Left ventricle myocardium inferior (tissue), 1 donor: ENCODE measurements at regions not wholly inside any gene's neighbourhood (a gene's known extent, or its start where the extent isn't known, plus 50 kb on each side); places are given as distances from the start of the nearest gene placed in this dataset.
"Not testable (repeated sequence)": the region's sequence is repeated elsewhere in the genome, so short reads cannot be mapped to it uniquely, and the experiment has no call there.

Source experiments
- DNase-seq: peaks from one replicate; pipeline ENCODE4 v3.0.0-alpha.2; 2020
- H3K27ac ChIP-seq: fragments of 200-600 bp; replicated peaks from 2 replicates; pipeline ENCODE4 v1.8.0; 2021
- H3K27me3 ChIP-seq: fragments of 200-600 bp; 2 replicates; pipeline ENCODE4 v1.8.0; 2021; ENCODE audit warnings: low read depth
- H3K36me3 ChIP-seq: fragments of 200-600 bp; 2 replicates; pipeline ENCODE4 v1.8.0; 2021
- H3K4me1 ChIP-seq: fragments of 200-600 bp; 2 replicates; pipeline ENCODE4 v1.8.0; 2021
- H3K4me3 ChIP-seq: fragments of 200-600 bp; 2 replicates; pipeline ENCODE4 v1.8.0; 2021; ENCODE audit warnings: mild to moderate bottlenecking, moderate library complexity
- H3K9me3 ChIP-seq: fragments of 200-600 bp; replicated peaks from 2 replicates; pipeline ENCODE4 v1.8.0; 2021
- intact Hi-C: fragments of 100-400 bp; cut with micrococcal nuclease; formaldehyde crosslinking; loops from one replicate; pipeline ENCODE4 v1.11.0; 2022
- TF ChIP-seq, protein P1 (sequence below): fragments of 200-600 bp; IDR thresholded peaks from 2 replicates; pipeline ENCODE4 v1.8.0; 2021; ENCODE audit warnings: antibody characterized with exemption, mild to moderate bottlenecking, borderline replicate concordance
- donor health status: DM: no; HTN: yes; CAD: no; lungs with severe emphysema.

DNA sequence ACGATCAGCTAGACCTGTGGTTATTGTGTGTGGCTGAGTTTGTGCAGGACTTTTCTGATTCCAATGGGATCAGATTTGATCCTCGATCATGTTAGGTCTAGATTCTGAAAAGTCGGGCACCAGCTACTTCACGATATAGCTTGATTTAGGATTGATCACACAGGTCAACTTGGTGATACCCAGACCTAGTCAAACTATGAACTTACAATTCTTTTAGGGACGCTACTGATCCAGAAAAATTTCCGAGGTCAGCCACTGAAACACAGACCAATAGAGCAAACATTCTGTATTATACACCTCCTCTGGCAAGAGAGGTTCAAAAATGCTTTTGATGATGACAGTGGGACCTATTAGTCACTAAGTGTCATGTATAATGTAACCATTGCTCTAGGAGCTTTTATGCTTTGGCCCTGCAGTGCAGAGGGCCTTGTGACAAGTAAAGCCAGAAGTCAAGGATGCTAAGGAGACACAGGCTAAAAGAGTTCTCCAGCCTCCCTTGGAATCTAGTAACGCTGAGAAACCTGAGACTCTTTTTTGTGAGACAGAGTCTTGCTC is 115.6 kb upstream of the MB21D2 start:
- H3K4me3 ChIP-seq, result no peak overlapping the region
- peaks cover 10% of the 10 kb centered on the region for H3K27me3 ChIP-seq
- no peaks in the 10 kb centered on the region for H3K4me1 ChIP-seq
- no peaks in the 10 kb centered on the region for H3K9me3 ChIP-seq
- TF ChIP-seq, protein P1, sequence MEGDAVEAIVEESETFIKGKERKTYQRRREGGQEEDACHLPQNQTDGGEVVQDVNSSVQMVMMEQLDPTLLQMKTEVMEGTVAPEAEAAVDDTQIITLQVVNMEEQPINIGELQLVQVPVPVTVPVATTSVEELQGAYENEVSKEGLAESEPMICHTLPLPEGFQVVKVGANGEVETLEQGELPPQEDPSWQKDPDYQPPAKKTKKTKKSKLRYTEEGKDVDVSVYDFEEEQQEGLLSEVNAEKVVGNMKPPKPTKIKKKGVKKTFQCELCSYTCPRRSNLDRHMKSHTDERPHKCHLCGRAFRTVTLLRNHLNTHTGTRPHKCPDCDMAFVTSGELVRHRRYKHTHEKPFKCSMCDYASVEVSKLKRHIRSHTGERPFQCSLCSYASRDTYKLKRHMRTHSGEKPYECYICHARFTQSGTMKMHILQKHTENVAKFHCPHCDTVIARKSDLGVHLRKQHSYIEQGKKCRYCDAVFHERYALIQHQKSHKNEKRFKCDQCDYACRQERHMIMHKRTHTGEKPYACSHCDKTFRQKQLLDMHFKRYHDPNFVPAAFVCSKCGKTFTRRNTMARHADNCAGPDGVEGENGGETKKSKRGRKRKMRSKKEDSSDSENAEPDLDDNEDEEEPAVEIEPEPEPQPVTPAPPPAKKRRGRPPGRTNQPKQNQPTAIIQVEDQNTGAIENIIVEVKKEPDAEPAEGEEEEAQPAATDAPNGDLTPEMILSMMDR, result no peak
- no peak overlapping the region for H3K27ac ChIP-seq
- no peak for DNase-seq
- H3K36me3 ChIP-seq, result no peaks in the 10 kb centered on the region
- intact Hi-C loops, result no loop called here

DNA sequence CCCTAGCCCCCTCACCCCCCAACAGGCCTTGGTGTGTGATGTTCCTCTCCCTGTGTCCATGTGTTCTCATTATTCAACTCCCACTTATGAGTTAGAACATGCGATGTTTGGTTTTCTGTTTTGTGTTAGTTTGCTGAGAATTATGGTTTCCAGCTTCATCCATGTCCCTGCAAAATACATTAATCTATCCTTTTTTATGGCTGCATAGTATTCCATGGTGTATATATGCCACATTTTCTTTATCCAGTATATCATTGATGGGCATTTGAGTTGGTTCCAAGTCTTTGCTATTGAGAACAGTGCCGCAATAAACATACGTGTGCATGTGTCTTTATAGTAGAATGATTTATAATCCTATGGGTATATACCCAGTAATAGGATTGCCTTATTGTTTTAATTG is 120.2 kb upstream of the MB21D2 start:
- H3K36me3 ChIP-seq, H3K4me3 ChIP-seq, DNase-seq, H3K27ac ChIP-seq, intact Hi-C loops, H3K9me3 ChIP-seq, H3K4me1 ChIP-seq: not testable (repeated sequence)
- H3K27me3 ChIP-seq, result peaks cover 10% of the 10 kb centered on the region

DNA sequence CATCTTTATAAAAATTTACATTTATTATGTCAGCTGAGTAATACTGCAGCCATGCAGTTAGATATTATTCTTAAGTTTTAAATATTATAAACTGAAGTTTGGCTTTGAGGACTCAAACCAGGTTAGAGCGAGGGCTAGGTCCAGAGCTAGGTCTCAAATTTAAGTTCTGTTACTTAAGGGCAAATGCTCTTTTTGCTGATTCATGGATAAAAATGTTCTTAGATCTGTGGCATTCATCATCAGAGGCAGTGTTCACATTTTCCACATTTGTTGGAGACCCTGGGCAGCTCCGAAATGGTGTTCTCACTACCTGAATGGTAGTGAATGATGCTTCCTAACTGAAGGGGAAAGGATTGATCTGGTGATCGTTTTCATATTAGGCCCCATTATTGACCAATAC is 121.4 kb upstream of the MB21D2 start:
- Histone ChIP-seq H3K27ac (no peak overlapping the region), H3K4me3 (no peak overlapping the region), H3K4me1 (no peaks in the 10 kb centered on the region), H3K36me3 (no peaks in the 10 kb centered on the region), H3K9me3 (no peaks in the 10 kb centered on the region), H3K27me3 (peaks cover 4% of the 10 kb centered on the region)
- intact Hi-C loops, result no loop called here
- TF ChIP-seq, protein P1, result no peak
- no peak for DNase-seq

DNA sequence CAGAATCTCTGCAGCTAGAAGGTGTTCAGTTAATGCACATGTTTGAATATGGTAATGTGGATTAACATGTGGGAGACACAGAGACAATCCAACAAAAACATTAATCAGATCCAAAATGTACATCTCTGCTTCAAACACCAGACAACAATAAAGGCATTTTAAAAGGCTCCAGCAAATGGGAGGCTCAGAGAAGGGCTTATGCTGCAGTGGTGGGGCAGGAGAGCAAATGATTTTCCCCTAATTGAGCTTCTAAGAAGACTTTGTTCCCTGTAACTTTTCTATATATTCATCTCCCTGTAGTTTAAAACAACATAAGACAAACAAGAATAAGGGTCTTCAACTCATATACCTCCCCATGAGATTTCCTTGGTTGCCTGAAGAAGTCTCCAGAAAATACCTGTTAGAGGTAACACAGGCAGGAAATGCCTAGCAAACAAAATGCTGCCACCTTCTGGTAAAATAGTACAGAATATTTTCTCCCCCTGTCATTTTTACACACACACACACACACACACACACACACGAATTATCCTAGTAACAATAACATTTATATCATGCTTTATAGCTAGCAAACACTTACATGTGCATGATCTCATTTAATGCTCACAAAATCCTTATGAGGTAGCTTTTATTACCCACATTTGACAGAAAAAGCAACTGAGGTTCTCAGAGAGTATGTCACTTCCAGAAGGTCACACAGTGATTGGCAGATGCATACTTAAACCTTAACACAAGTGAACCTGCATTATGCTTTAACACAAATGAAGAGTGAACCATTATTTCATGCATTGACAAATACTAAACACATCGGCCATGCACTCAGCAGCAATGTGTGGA is 123.4 kb upstream of the MB21D2 start:
- Histone ChIP-seq H3K4me3 (no peak overlapping the region), H3K36me3 (no peaks in the 10 kb centered on the region), H3K4me1 (no peaks in the 10 kb centered on the region), H3K27me3 (no peaks in the 10 kb centered on the region), H3K27ac (no peak overlapping the region), H3K9me3 (no peaks in the 10 kb centered on the region)
- DNase-seq, result no peak
- TF ChIP-seq, protein P1, result peak; percentile 68
- intact Hi-C loops, result loop anchor here (2.0 kb wide), 1 partner anchor 224 kb away; no protein-coding TSS in a partner anchor

DNA sequence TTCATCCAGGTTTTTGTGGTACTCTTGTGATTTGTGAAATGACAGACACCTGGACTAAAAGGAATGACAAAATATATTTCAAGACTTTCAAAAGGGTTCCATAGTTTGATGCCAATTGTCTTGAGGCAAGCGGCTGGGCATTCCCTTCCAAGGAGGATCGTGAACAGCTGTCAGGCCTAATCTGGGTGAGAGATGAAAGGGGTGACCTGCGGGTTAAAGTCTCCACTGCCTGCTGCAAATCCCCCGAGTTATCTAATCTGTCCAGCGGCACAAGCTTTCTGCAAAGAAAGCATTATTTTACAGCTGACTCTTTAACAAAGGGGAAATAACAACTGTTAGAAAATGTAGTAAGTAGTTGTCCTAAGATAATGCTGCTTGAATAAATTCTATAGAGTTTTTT is 128.7 kb upstream of the MB21D2 start:
- TF ChIP-seq, protein P1, result no peak
- Histone ChIP-seq H3K36me3 (no peaks in the 10 kb centered on the region), H3K4me3 (no peak overlapping the region), H3K27ac (no peak overlapping the region), H3K27me3 (no peaks in the 10 kb centered on the region), H3K4me1 (no peaks in the 10 kb centered on the region), H3K9me3 (no peaks in the 10 kb centered on the region)
- no peak for DNase-seq
- intact Hi-C loops, result no loop called here

DNA sequence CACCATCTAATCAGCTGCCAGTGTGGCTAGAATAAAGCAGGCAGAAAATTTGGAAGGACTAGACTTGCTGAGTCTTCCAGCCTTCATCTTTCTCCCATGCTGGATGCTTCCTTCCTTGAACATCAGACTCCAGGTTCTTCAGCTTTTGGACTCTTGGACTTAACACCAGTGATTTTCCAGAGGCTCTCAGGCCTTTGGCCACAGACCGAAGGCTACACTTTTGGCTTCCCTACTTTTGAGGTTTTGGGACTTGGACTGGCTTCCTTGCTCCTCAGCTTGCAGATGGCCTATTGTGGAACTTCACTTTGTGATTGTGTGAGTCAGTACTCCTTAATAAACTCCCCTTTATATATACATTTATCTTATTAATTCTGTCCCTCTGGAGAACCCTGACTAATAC is 129.8 kb upstream of the MB21D2 start:
- H3K4me3 ChIP-seq, H3K36me3 ChIP-seq, H3K9me3 ChIP-seq, DNase-seq, H3K27me3 ChIP-seq, H3K27ac ChIP-seq, intact Hi-C loops, H3K4me1 ChIP-seq: not testable (repeated sequence)
